Left lobe of liver (tissue), 2 donors: ENCODE measurements at regions not wholly inside any gene's neighbourhood (a gene's known extent, or its start where the extent isn't known, plus 50 kb on each side); places are given as distances from the start of the nearest gene placed in this dataset.

Source experiments
- ATAC-seq: fragments of 200-7000 bp; cut with Tn5 transposase; one replicate; pipeline ENCODE4 v1.9.1; 2020; ENCODE audit warnings: mild to moderate bottlenecking, moderate library complexity
- DNase-seq: peaks from one replicate; pipeline ENCODE4 v3.0.0-alpha.2; 2020; ENCODE audit warnings: low spot score
- donor health status: DM: no; HTN: no; CAD: no; lungs with moderate emphysema.
- donor health status: DM: no; HTN: yes; CAD: no.

DNA sequence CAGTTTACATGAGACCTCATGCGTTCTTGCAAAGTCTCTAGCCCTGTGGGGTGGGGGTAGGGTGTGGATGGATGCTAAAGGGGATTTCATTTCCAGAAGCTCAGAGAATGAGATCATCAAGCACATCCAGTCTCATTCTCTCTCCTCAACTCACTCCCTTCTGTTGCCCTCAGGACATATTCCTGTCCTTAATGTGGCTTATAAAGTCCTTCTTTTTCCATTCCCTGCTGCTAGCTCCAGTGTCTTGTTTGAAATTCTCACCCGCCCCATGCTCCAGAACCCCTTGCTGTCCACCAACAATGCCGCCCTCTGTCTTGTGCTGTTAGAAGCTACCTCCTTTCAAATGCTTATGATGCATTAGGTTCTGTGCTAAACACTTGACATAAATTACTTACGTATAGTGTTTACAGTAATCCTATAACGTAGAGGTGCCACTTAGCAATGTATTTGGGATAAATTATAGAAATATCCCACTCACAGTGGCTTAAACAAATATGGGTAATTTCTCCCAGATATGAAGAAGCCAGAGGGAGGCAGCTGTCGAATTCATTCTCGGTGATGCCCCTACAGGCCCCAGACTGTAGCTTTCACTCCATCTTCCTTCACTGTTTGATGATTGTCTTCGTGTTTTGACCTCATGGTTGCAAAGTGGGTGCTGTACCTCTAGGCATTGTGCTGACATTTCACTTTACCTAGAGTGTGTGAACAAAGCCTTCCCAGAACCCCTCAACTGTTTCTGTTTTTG lies 273.1 kb upstream of the TBL1XR1 start:
- DNase-seq = no peak
- ATAC-seq = no peak

DNA sequence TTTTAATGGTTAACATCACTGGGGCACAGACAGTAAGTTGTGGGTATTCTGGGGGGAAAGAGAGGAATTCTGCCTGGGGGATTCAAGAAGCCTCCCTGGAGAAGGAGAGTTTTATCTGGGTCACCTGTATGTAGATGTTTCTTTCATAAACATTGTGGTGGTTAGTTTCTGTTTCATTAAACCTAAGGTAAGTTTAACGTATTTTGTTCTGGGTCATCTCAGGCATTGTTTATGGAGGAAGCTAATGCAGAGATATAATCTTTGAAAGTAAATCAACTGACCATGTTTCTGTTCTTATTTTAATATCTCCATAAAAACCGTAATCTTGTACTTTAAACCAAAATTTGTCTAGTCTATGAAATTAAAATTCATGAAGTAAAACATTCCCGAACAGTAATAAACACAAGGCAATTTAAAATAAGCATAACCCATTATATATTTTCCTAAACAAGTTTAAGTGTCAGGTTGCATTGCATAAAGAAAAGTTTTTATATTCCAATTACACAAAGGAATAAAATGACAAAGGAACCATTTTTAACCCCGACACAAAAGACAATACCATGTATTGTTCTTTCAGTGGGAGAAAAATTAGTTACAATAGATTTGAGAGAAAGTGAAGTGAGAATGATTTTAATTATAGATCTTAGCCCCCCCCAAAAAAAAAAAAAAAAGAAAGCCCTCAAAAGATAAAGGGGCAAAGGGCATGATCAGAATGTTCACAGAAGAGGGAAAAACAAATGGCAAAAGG lies 274.6 kb upstream of the TBL1XR1 start:
- DNase-seq (no peak), ATAC-seq (no peak)

DNA sequence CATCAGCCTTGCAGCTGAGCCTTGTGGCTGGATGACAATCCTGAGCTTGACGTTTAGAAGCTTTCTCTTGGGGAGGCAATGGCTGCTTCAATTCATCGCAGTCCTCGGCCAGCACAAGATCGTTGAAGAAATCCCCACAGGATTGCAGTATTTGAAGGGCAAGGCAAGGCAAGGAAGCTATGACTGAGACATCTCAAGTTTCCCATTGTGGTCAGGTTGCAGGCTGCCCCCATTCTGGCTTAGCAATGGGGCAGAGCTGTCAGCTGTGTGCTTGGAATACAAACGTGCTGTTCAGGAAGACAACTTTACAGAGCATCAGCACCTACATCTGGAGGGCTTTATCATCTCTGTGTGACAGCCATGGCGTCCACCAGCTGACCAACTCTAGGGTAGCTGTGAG lies 275.9 kb upstream of the TBL1XR1 start:
- DNase-seq = no peak
- no peak for ATAC-seq

DNA sequence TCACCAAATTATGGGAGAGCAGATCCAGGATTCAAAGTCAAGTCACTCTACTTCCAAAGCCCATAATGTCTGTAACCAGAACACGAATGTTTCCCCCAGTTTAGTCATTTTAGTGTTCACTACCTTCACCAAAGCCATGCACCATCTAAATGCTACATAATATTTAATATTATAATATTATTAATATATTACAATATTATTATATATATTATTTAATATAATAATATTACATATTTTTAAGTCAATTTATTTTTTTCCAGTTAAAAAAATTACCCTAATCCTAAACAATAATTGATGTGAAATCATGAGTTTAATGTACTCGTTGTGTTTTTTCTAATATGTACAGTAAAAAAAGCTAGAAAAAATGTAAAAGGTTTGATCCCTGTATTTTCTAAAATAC lies 276.6 kb upstream of the TBL1XR1 start:
- no peak for ATAC-seq
- no peak for DNase-seq

DNA sequence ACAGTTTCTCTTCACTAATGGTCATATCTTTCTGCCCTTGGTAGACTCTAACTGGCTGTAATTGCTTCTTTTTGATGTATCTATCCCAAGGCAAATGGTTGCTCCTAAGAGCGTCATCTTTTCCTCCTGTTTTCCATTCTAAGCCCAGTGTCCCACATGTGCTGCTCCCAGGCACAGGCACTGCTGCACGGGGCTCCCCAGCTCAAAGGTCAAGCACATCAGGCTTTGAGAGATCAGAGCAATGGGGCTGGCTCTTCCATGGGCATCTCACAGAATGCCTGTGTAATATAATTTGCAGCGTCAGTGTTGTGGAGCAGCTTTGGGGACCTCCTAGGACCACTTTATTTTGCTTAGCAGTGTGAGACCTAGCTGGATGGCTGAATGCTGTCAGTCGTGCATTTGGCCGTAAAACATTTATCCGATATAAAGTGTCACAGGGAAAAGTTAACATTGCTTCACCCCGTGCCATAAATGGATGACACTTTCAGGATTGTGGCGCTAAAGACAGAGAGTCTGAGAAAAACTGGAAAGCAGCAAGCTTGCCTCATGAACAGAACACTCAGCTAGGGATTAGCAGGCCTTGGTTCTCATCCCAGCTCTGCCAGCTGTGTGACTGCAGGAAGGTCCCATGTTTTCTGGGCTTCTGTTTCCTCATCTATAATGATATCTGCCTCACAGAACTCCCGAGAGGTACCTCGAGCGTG lies 277.5 kb upstream of the TBL1XR1 start:
- DNase-seq (no peak), ATAC-seq (no peak)

DNA sequence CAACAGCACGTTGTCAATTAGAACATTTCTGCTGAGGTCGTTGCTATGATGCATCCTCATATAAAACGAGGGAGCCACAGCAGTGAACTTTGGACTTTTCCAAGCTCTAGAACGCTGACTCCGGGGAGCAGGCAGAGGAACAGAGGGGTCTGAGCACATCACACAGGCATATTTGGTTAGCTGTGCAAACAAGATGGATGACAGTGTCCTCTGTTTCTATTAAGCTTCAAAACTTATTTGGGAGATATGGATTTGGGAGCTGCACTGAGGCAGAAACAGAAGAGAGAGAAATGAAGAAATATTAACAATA lies 278.0 kb upstream of the TBL1XR1 start:
- no peak for ATAC-seq
- DNase-seq = no peak

DNA sequence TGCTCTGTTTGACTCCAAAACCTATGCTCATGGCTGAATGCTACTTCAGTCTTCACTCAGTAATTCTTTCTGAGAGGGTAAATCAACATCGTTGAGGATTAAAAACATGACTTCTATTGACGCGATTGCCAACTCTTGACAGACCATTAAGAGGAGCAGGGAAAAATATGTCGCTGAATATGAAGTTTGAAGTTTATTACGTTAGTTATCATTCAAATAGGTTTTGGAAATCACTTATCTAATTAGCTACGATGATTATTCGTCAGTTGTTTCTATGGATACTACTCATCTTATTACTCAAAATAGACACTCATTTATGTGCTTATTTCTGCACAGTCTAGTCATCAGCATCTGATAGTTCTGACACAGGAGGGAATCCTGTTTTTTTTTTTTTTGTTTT lies 279.2 kb upstream of the TBL1XR1 start:
- ATAC-seq (no peak), DNase-seq (no peak)

DNA sequence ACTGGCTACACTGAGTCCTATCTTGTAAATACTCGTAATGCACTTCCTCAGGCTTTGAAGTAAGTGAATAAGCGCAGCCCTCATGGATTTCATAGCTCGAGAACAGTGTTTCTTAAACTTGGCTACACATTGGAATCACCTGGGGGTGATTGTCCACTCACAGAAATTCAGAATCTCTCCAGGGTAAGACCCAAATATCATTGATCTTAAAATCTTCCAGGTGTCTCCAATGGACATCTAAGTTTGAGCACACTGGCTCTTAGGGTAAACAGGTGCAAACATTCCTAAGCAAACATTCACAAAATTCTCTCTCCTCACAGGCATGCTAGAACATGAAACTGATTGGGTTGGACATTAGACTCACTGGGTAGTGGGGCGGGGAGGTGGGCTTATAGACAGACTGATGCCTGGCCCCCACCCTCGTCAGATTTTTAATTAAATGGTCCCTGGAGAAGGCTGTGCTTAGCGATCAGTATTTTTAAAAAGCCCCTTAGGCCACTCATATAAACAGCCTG lies 279.7 kb upstream of the TBL1XR1 start:
- DNase-seq (no peak), ATAC-seq (no peak)

DNA sequence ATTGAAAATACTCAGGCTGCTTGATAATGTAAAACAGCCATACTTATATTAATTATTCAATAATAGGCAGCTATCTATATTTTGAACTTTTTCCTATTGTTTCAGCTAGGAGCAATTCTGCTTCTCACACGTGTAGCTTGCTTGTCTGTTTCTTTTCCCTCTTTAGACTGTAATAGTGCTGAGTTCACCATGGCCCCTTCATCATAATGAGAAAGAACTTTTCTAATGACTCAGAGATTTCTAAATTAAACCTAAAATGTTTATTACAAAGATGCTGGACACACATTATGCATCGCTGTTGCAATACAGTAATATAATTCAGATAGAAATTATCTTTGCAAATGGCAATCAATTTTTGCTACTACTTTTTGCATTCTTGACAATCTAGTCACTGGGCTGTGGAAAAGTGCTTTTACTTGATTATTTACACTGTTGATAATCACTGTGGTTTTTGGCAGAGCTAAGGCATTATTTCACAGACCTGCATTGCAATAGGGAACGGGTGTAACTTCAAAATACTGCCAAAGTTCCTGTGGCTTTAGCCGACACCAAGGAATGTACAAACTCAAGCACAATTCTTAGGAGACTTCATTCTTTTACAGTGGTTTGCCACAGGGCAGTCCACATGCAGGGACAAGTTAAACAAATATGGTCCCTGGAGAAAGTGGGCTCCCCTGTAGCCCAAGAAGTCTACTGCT lies 281.0 kb upstream of the TBL1XR1 start:
- DNase-seq = peak; percentile 56
- peak; percentile 87 for ATAC-seq

DNA sequence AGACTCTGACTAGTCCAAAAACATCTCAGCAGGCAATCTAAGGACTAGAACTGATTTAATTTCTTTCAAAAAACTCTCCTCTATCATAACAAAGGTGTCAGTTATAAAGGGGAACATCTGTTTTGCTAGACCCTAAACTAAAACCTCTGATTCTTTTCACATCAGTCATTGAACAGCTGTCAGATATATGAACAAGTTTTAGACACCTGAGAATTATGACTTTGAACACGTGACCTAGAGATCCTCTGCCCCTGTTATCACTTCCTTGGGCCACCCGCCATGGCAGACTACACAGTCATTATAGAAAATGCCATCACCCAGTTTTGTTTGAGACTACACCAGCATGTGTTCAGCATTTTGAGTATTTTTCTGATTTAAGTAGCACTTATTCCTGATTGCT lies 282.3 kb upstream of the TBL1XR1 start:
- no peak for ATAC-seq

DNA sequence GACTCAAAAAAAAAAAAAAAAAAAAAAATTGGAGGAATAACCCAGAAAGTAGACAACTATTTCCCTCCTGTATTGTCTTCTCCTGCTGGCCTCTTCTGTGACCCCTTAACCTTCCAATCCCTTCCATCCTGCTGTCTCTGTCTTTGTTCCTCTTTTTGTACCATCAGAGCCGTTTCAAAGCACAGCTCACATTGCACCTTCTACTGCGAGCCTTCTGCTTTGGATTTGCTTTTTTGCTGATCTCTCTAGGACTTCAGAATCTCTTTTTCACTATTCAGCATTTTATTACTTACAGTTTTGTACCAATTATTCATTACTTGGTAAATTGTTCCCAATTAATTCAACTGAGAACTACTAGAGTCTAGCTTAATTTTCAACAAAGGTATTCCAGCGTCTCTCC lies 284.0 kb upstream of the TBL1XR1 start:
- DNase-seq = no peak
- no peak for ATAC-seq

More for the DNA sequence above, 282.3 kb upstream of the TBL1XR1 start:
- no peak for DNase-seq

DNA sequence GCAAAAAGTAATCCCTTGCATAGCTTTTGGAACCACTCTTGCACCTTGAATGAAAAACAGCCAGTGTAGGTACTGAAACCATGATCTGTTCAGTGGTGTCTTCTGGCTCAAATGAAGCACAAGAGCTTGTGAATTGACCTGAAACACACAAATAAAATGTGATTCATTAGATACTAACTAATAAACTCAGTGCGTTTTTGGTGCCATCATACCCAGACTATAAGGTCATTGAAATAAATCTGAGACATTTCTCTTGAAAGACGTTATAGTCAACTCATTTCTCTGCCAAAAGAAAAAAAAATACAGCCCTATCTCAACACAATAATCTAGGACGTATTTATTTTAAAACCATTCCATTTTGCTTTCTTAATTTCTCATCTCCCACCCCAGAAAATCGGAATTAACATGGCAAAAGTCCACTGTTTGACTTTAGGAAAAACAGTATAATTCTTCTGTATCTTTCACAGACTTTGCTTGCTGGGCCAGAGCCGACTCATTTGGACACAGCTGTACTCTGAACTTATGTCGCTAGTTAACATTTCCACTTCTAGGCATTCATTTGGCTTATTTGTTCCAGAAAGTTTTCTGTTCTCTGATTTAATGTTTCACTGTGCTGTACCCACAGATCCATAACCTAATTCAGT lies 284.9 kb upstream of the TBL1XR1 start:
- ATAC-seq (peak; percentile 79), DNase-seq (peak; percentile 60)

DNA sequence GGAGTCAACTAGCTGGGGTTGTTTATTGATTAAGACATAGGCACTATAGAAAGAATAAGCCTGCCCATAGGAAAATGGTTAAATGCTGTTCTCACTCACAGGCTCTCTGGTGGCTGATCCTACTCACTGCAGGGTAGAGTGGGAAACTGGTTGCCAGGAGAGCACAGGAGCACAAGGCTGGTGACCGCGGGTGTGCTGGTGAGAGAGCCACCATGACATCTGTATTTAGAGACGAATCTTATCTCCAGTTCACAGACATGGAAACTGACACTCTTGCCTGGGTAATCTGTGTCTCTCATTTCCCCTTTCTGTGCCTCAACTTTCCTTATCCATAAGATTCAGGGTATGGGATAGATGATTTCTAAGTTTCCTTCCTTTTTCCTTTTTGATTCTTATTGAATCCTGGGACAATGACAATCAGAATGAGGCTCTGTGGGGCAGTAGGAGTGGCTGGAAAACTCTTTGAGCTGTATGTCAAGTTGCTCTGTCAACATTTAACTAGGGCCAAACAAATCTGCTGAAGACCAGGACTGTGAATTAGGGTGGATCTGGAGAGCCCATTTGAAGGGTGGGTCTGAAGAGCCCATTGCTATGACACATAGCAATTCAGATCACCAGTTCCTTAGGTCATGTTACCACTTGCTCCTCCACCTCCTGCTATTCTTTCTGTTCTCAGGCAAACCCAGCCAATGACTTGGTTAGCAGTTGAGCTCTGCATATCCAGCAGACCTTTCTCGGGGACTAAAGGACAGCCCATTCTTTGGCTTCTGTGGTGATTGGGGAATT lies 286.1 kb upstream of the TBL1XR1 start:
- DNase-seq = no peak
- ATAC-seq = no peak

DNA sequence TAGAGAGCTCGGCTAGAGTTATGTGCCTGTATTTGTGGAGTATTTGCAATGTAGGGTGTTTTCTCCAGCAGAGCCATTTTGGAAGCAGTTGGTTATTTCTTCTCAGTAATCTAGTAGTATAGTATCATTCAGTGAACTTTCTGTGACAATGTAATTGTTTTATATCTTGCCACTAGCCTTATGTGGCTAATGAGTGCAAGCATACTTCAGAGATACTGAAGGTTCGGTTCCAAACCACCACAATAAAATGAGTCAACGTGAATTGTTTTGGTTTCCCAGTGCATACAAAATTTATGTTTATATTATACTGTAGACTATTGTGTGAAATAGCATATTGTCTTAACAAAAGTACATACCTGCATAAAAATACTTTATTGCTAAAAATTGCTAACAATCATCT lies 286.9 kb upstream of the TBL1XR1 start:
- ATAC-seq (no peak), DNase-seq (no peak)

DNA sequence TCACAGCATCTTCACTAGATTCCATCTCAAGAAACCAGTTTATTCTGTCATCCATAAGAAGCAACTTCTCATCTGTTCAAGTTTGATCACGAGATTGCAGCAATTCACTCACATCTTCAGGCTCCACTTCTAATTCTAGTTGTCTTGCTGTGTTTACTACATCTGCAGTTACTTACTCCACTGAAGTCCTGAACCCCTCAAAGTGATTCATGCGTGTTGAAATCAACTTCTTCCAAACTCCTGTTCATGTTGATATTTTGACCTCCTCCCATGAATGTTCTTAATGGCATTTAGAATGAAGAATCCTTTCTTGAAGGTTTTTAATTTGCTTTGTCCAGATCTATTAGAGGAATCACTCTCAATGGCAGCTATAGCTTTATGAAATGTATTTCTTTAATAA lies 287.6 kb upstream of the TBL1XR1 start:
- no peak for DNase-seq
- no peak for ATAC-seq

DNA sequence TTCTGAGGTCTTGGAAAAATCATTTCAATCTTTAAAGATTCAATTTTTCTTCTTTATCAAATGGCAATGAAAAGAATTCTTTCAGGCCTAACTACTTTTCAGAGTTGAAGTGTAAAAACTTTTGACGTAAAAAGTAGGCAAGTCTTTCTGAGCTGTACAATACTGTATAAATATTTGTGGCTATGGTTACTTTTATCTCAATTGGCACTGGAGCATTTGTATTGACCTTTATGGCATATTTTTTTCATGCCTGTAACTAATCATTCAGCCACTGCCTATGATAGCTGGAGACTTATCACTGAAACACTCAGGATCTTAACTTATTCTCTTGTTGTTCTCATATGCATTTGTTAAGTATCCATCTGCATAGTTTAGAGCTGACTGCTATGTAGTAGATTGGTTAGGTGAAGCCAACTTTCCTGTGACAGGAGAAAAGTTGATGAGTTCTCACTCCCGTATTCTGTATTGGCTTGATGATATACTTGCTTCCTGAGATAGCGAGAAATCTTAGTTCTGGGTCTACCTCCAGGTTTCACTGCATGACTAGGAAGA lies 290.4 kb upstream of the TBL1XR1 start:
- DNase-seq (no peak), ATAC-seq (no peak)

DNA sequence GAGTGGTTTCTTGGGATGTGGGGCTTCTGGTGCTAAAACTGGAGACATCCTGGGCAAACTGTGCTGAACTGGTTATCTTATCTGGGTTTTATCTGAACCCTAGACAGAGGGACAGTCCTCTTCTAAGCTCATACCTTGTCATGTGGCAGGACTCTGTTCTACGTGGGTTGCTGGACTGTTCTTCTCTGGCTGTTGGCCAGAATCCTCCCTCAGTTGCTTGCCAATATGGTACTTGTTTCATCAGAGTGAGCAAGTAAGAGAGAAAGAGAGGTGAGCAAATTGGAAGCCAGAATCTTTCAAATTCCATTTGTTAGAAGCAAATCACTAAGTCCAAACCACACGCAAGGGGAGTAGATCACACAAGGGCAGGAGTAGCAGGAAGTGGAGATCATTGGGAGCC lies 291.5 kb upstream of the TBL1XR1 start:
- DNase-seq (peak; percentile 60), ATAC-seq (peak; percentile 69)

DNA sequence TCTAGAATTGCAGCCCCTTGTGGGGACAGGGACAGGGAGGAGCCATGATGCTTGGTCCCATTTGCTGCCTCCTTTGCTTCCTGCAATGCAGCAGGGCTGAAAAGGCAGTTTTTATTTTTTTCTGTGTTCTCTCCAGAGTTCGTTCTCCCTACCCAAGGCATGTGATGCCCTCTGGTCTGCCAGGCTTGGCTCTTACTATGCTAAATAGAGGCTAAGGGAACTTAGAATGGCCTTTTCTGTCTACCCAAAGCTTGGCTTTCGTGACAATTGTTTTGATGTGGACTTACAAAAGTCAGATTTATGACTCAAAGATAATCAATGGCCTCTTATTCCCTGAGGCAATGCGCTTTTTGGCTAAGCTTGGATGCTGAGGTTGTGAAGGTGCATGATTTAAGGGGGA lies 293.3 kb upstream of the TBL1XR1 start:
- ATAC-seq (no peak), DNase-seq (no peak)

DNA sequence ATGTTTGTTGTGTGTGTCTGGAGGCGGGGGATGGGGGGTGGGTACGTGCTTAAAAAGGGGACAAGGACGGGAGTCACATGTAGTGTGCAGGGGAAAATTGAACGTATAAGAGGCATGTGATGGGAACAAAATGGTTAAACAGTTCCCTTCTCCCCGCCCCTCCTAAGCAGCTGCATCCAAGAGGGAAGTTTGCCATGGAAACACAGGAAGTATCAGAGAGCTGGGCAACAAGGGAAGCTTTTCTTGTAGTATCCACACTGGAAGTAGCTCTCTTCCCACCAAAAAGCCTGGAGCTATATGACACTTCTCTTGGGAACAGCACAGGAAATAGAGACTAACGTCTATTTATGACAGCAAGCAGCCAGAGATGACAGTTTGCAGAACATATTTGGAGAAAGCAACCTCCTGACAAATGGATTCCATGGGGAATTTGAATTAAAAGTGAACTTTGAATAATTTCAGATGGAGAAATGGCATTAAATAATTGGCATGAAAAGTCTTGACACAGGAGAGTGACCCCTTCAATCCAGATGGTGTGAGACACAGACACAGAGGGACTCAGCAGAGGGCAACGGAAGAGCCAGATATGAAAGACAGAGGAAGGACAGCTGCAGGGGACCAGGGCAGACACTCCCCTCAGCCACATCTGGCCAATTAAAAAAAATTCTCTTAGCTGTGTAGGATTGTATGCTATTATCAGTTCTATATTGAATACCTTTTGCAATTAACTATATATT lies 294.2 kb upstream of the TBL1XR1 start:
- ATAC-seq (peak; percentile 38), DNase-seq (no peak)
